GM12891 (cell line): ENCODE measurements at regions not wholly inside any gene's neighbourhood (a gene's known extent, or its start where the extent isn't known, plus 50 kb on each side); places are given as distances from the start of the nearest gene placed in this dataset.

ENCODE experiments used
- PAX5 ChIP-seq: IDR thresholded peaks from 2 replicates; pipeline ENCODE4 v1.6.1; 2011; ENCODE audit warnings: low read length, moderate library complexity, mild to moderate bottlenecking; ENCODE audit not compliant: insufficient read depth, severe bottlenecking
- POLR2A ChIP-seq: IDR thresholded peaks from 2 replicates; pipeline ENCODE4 v1.6.1; 2011; ENCODE audit warnings: low read depth, low read length, control low read depth
- POLR2AphosphoS5 ChIP-seq: IDR thresholded peaks from 2 replicates; pipeline ENCODE4 v1.6.1; 2011; ENCODE audit warnings: low read depth, low read length, control low read depth
- POU2F2 ChIP-seq: IDR thresholded peaks from 2 replicates; pipeline ENCODE4 v1.6.1; 2011; ENCODE audit warnings: low read depth, mild to moderate bottlenecking, control low read depth, low read length, moderate library complexity
- SPI1 ChIP-seq: IDR thresholded peaks from 2 replicates; pipeline ENCODE4 v1.6.1; 2011; ENCODE audit warnings: low read depth, low read length, control low read depth
- TAF1 ChIP-seq: IDR thresholded peaks from 2 replicates; pipeline ENCODE4 v1.6.1; 2011; ENCODE audit warnings: low read depth, low read length, control low read depth

GRCh38 chr7:125678771-125679170, 749.1 kb upstream of the POT1 start:
- no peak for TF ChIP-seq TAF1
- TF ChIP-seq POLR2AphosphoS5: no peak
- no peak for TF ChIP-seq POLR2A
- no peak for TF ChIP-seq POU2F2
- no peak for TF ChIP-seq PAX5
- TF ChIP-seq SPI1: no peak
